CD8-positive, alpha-beta memory T cell (primary cell): ENCODE measurements at regions not wholly inside any gene's neighbourhood (a gene's known extent, or its start where the extent isn't known, plus 50 kb on each side); places are given as distances from the start of the nearest gene placed in this dataset.

Source experiments
- CTCF ChIA-PET: fragments of 350-600 bp; sonication (Branson Sonifier 250); formaldehyde crosslinking; loops from one replicate; lab custom pipeline; 2021; ENCODE audit warnings: antibody characterized with exemption; lab: Charles Lee
- POLR2A ChIA-PET: fragments of 350-600 bp; sonication (Branson Sonifier 250); formaldehyde crosslinking; loops from one replicate; lab custom pipeline; 2021; ENCODE audit warnings: antibody characterized with exemption; lab: Charles Lee
- DNase-seq, 5 donors: peaks; one replicate each; pipeline versions ENCODE4 v3.0.0 to v3.0.0-alpha.2; 2020 to 2022; ENCODE audit warnings: mixed read lengths in 1 of 5
- H3K27ac ChIP-seq: one replicate; pipeline ENCODE4 v1.7.0; 2013; ENCODE audit warnings: low read depth, mild to moderate bottlenecking, low read length, moderate library complexity
- H3K27me3 ChIP-seq: 2 replicates; pipeline ENCODE4 v1.7.0; 2013; ENCODE audit warnings: low read length, mild to moderate bottlenecking; ENCODE audit not compliant: insufficient read depth, poor library complexity, severe bottlenecking
- H3K36me3 ChIP-seq: 2 replicates; pipeline ENCODE4 v1.7.0; 2013; ENCODE audit warnings: mild to moderate bottlenecking, low read length, moderate library complexity; ENCODE audit not compliant: insufficient read depth
- H3K4me1 ChIP-seq: 2 replicates; pipeline ENCODE4 v1.7.0; 2013; ENCODE audit warnings: mild to moderate bottlenecking, low read length, moderate library complexity; ENCODE audit not compliant: insufficient read depth
- H3K4me3 ChIP-seq: 2 replicates; pipeline ENCODE4 v1.7.0; 2013; ENCODE audit warnings: mild to moderate bottlenecking, low read length
- H3K9me3 ChIP-seq: 2 replicates; pipeline ENCODE4 v1.7.0; 2013; ENCODE audit warnings: mild to moderate bottlenecking, low read length
- H3K27ac Mint-ChIP-seq, 8 donors: one replicate each; pipeline ENCODE4 v1.8.0; 2020 to 2021; ENCODE audit warnings: mixed read lengths in 8 of 8, mild to moderate bottlenecking in 6 of 8, inconsistent platforms in 3 of 8, moderate library complexity in 3 of 8
- H3K27me3 Mint-ChIP-seq, 2 donors: one replicate each; pipeline ENCODE4 v1.8.0; 2020 to 2021; ENCODE audit warnings: mixed read lengths in 2 of 2, mild to moderate bottlenecking in 1 of 2, moderate library complexity in 1 of 2
- H3K36me3 Mint-ChIP-seq, 3 donors: one replicate each; pipeline ENCODE4 v1.8.0; 2020 to 2021; ENCODE audit warnings: mixed read lengths in 3 of 3, inconsistent platforms in 1 of 3, mild to moderate bottlenecking in 1 of 3
- H3K4me1 Mint-ChIP-seq, 3 donors: one replicate each; pipeline ENCODE4 v1.8.0; 2020 to 2021; ENCODE audit warnings: mixed read lengths in 3 of 3, inconsistent platforms in 1 of 3, mild to moderate bottlenecking in 1 of 3
- H3K4me3 Mint-ChIP-seq, 7 donors: one replicate each; pipeline ENCODE4 v1.8.0; 2020 to 2021; ENCODE audit warnings: mixed read lengths in 7 of 7, mild to moderate bottlenecking in 6 of 7, moderate library complexity in 4 of 7, inconsistent platforms in 2 of 7
- H3K9me3 Mint-ChIP-seq, 5 donors: one replicate each; pipeline ENCODE4 v1.8.0; 2020 to 2022; ENCODE audit warnings: mixed read lengths in 5 of 5, mild to moderate bottlenecking in 3 of 5, moderate library complexity in 2 of 5, inconsistent platforms in 1 of 5

DNA sequence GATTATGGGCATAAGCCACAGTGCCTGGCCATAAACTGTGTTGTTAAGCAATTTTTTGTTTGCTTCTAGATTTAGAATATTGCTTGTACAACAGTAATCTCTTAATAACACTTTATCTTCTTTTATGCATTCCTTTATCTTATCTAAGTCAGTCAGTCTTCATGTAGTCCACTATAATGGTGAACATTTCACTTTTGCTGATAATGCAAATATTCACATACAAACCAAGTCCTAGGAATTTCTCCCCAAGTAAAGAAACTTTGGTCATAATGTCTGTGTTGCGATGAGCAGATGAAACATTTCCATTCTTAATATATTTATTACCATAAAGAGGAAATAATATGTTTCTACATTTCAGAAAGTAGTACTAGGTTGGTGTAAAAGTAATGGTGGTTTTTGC is 765.8 kb upstream of the ARRDC4 start:
- Mint-ChIP-seq H3K4me3 (no peak overlapping the region), H3K27me3 (peaks cover 0 to 3% of the 10 kb centered on the region in 2 donors), H3K4me1 (no peaks in the 10 kb centered on the region), H3K36me3 (no peaks in the 10 kb centered on the region), H3K27ac (no peak overlapping the region), H3K9me3 (peaks cover 0 to 14% (median 5%) of the 10 kb centered on the region in 5 donors)
- Histone ChIP-seq H3K36me3 (no peaks in the 10 kb centered on the region), H3K27ac (no peak overlapping the region), H3K4me3 (no peak overlapping the region), H3K4me1 (no peaks in the 10 kb centered on the region), H3K9me3 (no peaks in the 10 kb centered on the region), H3K27me3 (no peaks in the 10 kb centered on the region)
- ChIA-PET POLR2A (no interaction called here), CTCF (no interaction called here)
- no peak for DNase-seq

DNA sequence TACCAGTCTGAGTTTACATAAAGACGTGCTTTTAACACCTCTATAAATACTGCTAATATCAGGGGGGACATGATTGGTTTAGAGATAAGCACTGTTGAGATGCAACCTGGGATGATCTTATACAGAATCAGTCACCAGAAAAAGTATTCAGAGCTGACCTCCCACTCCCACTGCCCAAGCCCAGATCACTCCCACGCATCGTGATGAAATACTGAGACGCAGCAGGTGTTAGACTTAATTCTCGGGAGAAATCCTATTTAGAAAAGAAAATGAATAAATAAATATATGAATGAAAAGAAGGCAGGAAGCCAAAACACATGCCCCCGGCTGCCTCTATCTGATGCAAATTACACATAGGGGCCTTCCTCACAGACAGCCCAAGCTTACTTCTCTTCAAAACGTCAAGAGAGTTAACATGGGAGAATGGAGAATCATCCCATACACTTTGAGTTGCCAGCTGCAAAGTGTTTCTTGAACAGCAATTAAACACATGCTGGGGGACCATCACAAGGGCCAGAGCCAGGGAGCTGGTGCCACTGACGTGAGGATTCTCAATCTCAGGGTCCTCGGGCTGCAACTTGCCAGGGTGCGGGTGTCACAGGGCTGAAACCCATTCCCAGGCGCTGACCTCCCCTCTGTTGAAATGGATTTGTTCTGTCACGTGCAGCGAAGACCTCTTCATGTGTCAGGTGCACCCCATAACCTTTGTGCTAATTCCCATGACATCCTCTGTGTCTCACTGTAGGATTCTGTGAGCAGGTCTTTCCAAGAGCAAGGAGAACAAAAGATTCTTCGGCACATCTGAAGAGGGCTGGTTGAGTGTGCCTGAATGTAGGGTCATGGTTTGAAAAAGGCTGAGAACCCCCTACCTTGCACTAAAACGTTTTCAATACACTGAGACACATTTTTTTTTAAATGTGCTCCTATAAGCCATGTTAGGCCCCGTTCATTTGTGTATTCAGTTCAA is 764.2 kb upstream of the ARRDC4 start:
- Mint-ChIP-seq H3K4me3 (no peak overlapping the region), H3K9me3 (peaks cover 0 to 13% (median 5%) of the 10 kb centered on the region in 5 donors), H3K27ac (no peak overlapping the region), H3K27me3 (peaks cover 0 to 3% of the 10 kb centered on the region in 2 donors), H3K4me1 (no peaks in the 10 kb centered on the region), H3K36me3 (no peaks in the 10 kb centered on the region)
- Histone ChIP-seq H3K36me3 (no peaks in the 10 kb centered on the region), H3K4me1 (no peaks in the 10 kb centered on the region), H3K27me3 (no peaks in the 10 kb centered on the region), H3K4me3 (no peak overlapping the region), H3K9me3 (no peaks in the 10 kb centered on the region), H3K27ac (no peak overlapping the region)
- POLR2A ChIA-PET = no interaction called here
- CTCF ChIA-PET = no interaction called here
- DNase-seq = no peak

DNA sequence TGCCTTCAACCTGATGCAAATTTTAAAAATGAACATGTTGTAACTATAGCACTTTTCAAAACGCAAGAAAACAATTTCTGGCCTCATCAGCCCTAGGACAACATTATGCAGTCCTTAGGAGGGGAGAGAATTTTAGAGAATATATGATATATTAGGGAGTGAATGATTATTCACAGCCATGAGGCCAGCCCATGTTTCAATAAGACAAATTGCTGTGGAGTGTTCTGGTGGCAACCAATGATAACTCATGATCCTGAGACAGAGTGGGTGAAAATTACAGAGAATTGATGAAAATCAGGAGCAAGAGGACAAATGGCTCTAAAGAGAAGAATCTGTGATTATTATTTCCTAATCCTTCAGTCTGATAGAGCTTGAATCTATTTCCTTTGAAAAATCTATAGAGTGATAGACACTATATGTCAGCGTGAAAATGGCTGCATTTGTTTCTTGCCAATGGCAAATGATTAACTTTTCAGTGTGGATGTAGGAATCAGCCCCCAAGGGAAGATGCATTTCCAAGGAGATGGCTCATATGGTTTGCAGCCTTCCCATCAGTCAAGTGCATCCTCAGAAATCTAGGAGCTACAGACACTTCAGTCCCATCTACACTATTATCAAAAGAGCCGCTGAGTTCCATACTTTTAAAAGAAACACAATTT is 761.0 kb upstream of the ARRDC4 start:
- ChIA-PET CTCF (no interaction called here), POLR2A (no interaction called here)

DNA sequence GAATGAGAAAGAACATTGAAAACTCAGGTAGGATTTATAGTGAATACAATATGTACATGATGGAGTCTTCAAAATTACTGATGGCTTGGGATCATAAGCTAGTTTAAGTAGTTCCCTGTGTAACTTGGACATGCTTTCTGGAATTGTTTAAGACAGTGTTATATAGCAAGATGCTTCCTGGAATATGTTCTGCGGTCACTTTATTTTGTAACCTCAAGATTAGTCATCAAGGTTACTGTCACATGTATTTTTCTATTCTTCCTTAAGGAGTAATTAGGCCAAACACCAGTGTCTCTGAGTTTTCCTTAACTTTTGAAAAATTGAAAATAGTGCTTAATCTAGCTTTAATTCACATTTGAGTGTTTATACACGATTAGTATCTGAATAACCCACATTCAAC is 760.3 kb upstream of the ARRDC4 start:
- Histone ChIP-seq H3K4me3 (no peak overlapping the region), H3K27ac (no peak overlapping the region), H3K9me3 (no peaks in the 10 kb centered on the region), H3K4me1 (no peaks in the 10 kb centered on the region), H3K27me3 (no peaks in the 10 kb centered on the region), H3K36me3 (no peaks in the 10 kb centered on the region)
- H3K36me3 Mint-ChIP-seq = no peaks in the 10 kb centered on the region
- peaks cover 0 to 22% (median 4%) of the 10 kb centered on the region in 5 donors for H3K9me3 Mint-ChIP-seq
- no peaks in the 10 kb centered on the region for H3K4me1 Mint-ChIP-seq
- no peak overlapping the region for H3K4me3 Mint-ChIP-seq
- no peak for DNase-seq
- ChIA-PET CTCF (no interaction called here), POLR2A (no interaction called here)
- no peaks in the 10 kb centered on the region for H3K27me3 Mint-ChIP-seq
- no peak overlapping the region for H3K27ac Mint-ChIP-seq

More for the DNA sequence above, 761.0 kb upstream of the ARRDC4 start:
- Mint-ChIP-seq H3K27me3 (peaks cover 0 to 1% of the 10 kb centered on the region in 2 donors), H3K4me1 (no peaks in the 10 kb centered on the region), H3K9me3 (peaks cover 0 to 19% (median 4%) of the 10 kb centered on the region in 5 donors), H3K27ac (no peak overlapping the region), H3K4me3 (no peak overlapping the region), H3K36me3 (no peaks in the 10 kb centered on the region)
- Histone ChIP-seq H3K36me3 (no peaks in the 10 kb centered on the region), H3K9me3 (no peaks in the 10 kb centered on the region), H3K27me3 (no peaks in the 10 kb centered on the region), H3K4me1 (no peaks in the 10 kb centered on the region), H3K27ac (no peak overlapping the region), H3K4me3 (no peak overlapping the region)
- no peak for DNase-seq

DNA sequence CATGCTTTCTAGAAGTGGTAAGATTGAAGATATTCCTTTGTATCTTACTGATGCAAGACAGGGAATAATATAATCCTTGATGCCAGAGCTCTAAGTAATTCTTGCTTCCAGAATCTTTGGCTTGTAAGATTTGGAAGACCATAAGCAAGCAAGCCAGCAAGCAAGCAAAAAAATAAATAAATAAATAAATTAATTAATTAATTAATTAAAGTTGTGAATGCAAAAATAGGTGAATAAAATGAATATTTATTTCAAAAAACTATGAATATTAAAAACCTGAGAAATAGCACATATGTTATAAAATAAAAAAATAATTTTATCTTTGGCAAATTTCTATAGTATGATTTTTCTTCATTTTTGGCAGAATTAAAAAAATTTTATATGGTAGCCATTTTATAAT is 750.2 kb upstream of the ARRDC4 start:
- H3K9me3 ChIP-seq = no peaks in the 10 kb centered on the region
- Mint-ChIP-seq H3K36me3 (peaks cover 0 to 2% (median 0%) of the 10 kb centered on the region in 3 donors), H3K4me3 (no peak overlapping the region), H3K27ac (no peak overlapping the region), H3K27me3 (no peaks in the 10 kb centered on the region), H3K4me1 (no peaks in the 10 kb centered on the region), H3K9me3 (peaks cover 0 to 9% (median 3%) of the 10 kb centered on the region in 5 donors)
- H3K36me3 ChIP-seq = no peaks in the 10 kb centered on the region
- H3K27ac ChIP-seq = no peak overlapping the region
- CTCF ChIA-PET = no interaction called here
- no peak overlapping the region for H3K4me3 ChIP-seq
- H3K4me1 ChIP-seq = no peaks in the 10 kb centered on the region
- POLR2A ChIA-PET = no interaction called here
- no peak for DNase-seq
- no peaks in the 10 kb centered on the region for H3K27me3 ChIP-seq

DNA sequence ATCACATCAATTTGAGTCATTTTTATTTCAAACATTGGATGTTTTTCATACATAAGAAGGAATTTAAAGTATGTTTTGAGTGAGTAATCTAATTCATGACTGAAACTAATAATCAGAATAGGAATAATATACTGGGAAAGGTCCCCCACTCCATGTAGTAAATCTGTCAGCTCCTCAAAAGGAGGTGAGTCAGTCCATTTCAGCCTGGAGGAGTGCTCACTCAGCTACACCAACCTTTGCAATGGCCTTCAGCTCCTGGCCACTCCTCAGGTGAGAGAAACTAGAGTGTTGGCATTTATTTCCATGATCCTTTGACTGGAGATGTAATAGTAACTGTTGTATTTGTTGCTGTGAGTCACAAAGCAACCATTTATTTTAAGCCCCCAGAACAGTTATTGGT is 744.9 kb upstream of the ARRDC4 start:
- no peaks in the 10 kb centered on the region for H3K36me3 ChIP-seq
- POLR2A ChIA-PET = no interaction called here

DNA sequence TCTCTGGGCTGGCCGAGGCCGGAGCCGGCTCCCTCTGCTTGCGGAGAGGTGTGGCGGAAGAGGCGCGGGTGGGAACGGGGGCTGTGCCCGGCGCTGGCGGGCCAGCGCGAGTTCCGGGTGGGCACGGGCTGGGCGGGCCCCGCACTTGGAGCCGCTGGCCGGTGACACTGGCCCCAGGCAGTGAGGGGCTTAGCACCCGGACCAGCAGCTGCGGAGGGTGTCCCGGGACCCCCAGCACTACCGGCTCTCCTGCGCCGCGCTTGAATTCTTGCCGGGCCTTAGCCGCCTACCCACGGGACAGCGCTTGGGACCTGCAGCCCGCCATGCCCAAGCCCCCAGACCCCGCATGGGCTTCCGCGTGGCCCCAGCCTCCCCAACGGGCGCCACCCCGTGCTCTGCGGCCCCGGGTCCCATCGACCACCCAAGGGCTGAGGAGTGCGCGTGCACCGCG is 736.3 kb upstream of the ARRDC4 start:
- Histone ChIP-seq H3K4me3 (no peak overlapping the region), H3K27ac (no peak overlapping the region), H3K4me1 (no peaks in the 10 kb centered on the region), H3K36me3 (no peaks in the 10 kb centered on the region), H3K9me3 (no peaks in the 10 kb centered on the region), H3K27me3 (no peaks in the 10 kb centered on the region)
- Mint-ChIP-seq H3K36me3 (no peaks in the 10 kb centered on the region), H3K27ac (no peak overlapping the region), H3K27me3 (peaks cover 0 to 2% of the 10 kb centered on the region in 2 donors), H3K9me3 (peaks cover 2 to 5% (median 3%) of the 10 kb centered on the region in 5 donors), H3K4me1 (no peaks in the 10 kb centered on the region), H3K4me3 (no peak overlapping the region)
- ChIA-PET CTCF (no interaction called here), POLR2A (no interaction called here)
- no peak for DNase-seq

More for the DNA sequence above, 744.9 kb upstream of the ARRDC4 start:
- H3K4me1 Mint-ChIP-seq = no peaks in the 10 kb centered on the region
- no peak overlapping the region for H3K4me3 Mint-ChIP-seq
- H3K27me3 Mint-ChIP-seq = no peaks in the 10 kb centered on the region
- no peak overlapping the region for H3K27ac Mint-ChIP-seq
- no peaks in the 10 kb centered on the region for H3K36me3 Mint-ChIP-seq
- DNase-seq = no peak
- no peaks in the 10 kb centered on the region for H3K4me1 ChIP-seq
- no peaks in the 10 kb centered on the region for H3K9me3 ChIP-seq
- H3K9me3 Mint-ChIP-seq = peaks cover 0 to 4% (median 2%) of the 10 kb centered on the region in 5 donors
- H3K27ac ChIP-seq = no peak overlapping the region
- H3K4me3 ChIP-seq = no peak overlapping the region
- CTCF ChIA-PET = no interaction called here
- no peaks in the 10 kb centered on the region for H3K27me3 ChIP-seq
